Caco-2 (cell line): ENCODE measurements at regions not wholly inside any gene's neighbourhood (a gene's known extent, or its start where the extent isn't known, plus 50 kb on each side); places are given as distances from the start of the nearest gene placed in this dataset.

Experiments used
- BruUV-seq: library from RNA; stranded (reverse); fragments of 400-500 nt; replicated peaks from 2 replicates; lab custom pipeline; 2021; lab: Mats Ljungman, UMichigan
- CTCF ChIA-PET: fragments of 300-600 bp; sonication (Branson Sonifier 250); formaldehyde crosslinking; loops from one replicate; lab custom pipeline; 2022; ENCODE audit warnings: antibody characterized with exemption; lab: Charles Lee
- POLR2A ChIA-PET: fragments of 300-600 bp; sonication (Branson Sonifier 250); formaldehyde crosslinking; loops from one replicate; lab custom pipeline; 2022; ENCODE audit warnings: antibody characterized with exemption; lab: Charles Lee
- DNase-seq, 2 experiments: peaks; one replicate each; pipeline versions ENCODE4 v3.0.0 to v3.0.0-alpha.2; 2020 to 2022
- H3K27me3 ChIP-seq: replicated peaks from 2 replicates; pipeline ENCODE4 v1.6.0; 2011; ENCODE audit warnings: low read length; ENCODE audit not compliant: control insufficient read depth, insufficient read depth
- H3K36me3 ChIP-seq: 2 replicates; pipeline ENCODE4 v1.5.1; 2011; ENCODE audit warnings: low read length; ENCODE audit not compliant: control insufficient read depth, insufficient read depth
- H3K4me1 ChIP-seq: fragments of 250-450 bp; sonication (Bioruptor Pico); 2 replicates; pipeline ENCODE4 v1.5.1; 2020; ENCODE audit warnings: mild to moderate bottlenecking
- H3K4me3 ChIP-seq: 2 replicates; pipeline ENCODE4 v1.5.1; 2011; ENCODE audit warnings: low read depth, mild to moderate bottlenecking, control low read depth, low read length
- H3K9me3 ChIP-seq: fragments of 250-450 bp; sonication (Bioruptor Pico); 2 replicates; pipeline ENCODE4 v1.5.1; 2020; ENCODE audit warnings: mild to moderate bottlenecking, moderate library complexity
- H3K27ac Mint-ChIP-seq: one replicate; pipeline ENCODE4 v1.8.0; 2022; ENCODE audit warnings: mixed read lengths; ENCODE audit not compliant: unreplicated experiment
- H3K27me3 Mint-ChIP-seq: one replicate; pipeline ENCODE4 v1.8.0; 2022; ENCODE audit warnings: mixed read lengths; ENCODE audit not compliant: insufficient read depth, unreplicated experiment
- H3K36me3 Mint-ChIP-seq: one replicate; pipeline ENCODE4 v1.8.0; 2022; ENCODE audit warnings: mild to moderate bottlenecking, mixed read lengths; ENCODE audit not compliant: insufficient read depth, unreplicated experiment
- H3K4me1 Mint-ChIP-seq: one replicate; pipeline ENCODE4 v1.8.0; 2022; ENCODE audit warnings: low read depth, mixed read lengths; ENCODE audit not compliant: unreplicated experiment
- H3K4me3 Mint-ChIP-seq: one replicate; pipeline ENCODE4 v1.8.0; 2022; ENCODE audit warnings: mild to moderate bottlenecking, moderate library complexity, mixed read lengths; ENCODE audit not compliant: unreplicated experiment
- H3K9me3 Mint-ChIP-seq: one replicate; pipeline ENCODE4 v1.8.0; 2022; ENCODE audit warnings: mixed read lengths; ENCODE audit not compliant: unreplicated experiment
- intact Hi-C: fragments of 100-400 bp; cut with micrococcal nuclease; formaldehyde crosslinking; loops from one replicate; pipeline ENCODE4 v1.10.0; 2022; ENCODE audit not compliant: unreplicated experiment
- TF ChIP-seq, protein P1 (sequence below), 2 experiments: fragments of 200-600 bp in 1 of 2; IDR thresholded peaks; 1 replicate in 1 of 2; 2 replicates in 1 of 2; pipeline versions ENCODE4 v1.5.1 to v1.8.0; 2011 to 2022; ENCODE audit warnings: antibody characterized with exemption in 1 of 2, control low read depth in 1 of 2, inconsistent platforms in 1 of 2, low read depth in 1 of 2, low read length in 1 of 2, mild to moderate bottlenecking in 1 of 2, moderate library complexity in 1 of 2; ENCODE audit not compliant: insufficient read depth in 1 of 2, severe bottlenecking in 1 of 2, unreplicated experiment in 1 of 2

DNA sequence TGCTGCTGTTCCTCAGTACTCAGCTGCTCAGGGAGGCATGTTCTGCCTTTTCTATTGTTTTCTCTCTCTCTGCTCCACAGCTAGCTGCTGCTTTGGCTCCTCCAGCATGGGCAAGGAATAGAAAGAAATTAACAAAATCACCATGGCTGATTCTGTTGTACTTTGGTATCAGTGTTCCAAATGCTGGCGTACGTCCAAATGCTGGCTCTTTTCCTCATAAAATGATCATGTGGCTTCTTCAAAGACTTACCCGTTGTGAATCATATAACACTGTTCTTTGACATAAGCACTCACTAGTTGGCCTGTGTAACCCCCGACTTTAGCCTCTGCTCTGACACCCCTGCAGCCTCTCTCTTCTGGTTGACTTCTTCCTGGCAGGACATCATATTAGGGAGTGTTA lies 547.6 kb downstream of the CPS1 start:
- intact Hi-C loops, result no loop called here
- TF ChIP-seq, protein P1, sequence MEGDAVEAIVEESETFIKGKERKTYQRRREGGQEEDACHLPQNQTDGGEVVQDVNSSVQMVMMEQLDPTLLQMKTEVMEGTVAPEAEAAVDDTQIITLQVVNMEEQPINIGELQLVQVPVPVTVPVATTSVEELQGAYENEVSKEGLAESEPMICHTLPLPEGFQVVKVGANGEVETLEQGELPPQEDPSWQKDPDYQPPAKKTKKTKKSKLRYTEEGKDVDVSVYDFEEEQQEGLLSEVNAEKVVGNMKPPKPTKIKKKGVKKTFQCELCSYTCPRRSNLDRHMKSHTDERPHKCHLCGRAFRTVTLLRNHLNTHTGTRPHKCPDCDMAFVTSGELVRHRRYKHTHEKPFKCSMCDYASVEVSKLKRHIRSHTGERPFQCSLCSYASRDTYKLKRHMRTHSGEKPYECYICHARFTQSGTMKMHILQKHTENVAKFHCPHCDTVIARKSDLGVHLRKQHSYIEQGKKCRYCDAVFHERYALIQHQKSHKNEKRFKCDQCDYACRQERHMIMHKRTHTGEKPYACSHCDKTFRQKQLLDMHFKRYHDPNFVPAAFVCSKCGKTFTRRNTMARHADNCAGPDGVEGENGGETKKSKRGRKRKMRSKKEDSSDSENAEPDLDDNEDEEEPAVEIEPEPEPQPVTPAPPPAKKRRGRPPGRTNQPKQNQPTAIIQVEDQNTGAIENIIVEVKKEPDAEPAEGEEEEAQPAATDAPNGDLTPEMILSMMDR (IDR thresholded peaks at IDR 0.05; ENCODE audit: insufficient read depth in 1 of 2, low read depth in 1 of 2, low read length in 1 of 2, severe bottlenecking in 1 of 2, unreplicated experiment in 1 of 2), result no peak
- H3K36me3 ChIP-seq, result no peaks in the 10 kb centered on the region
- Mint-ChIP-seq H3K27ac (no peak overlapping the region), H3K9me3 (no peaks in the 10 kb centered on the region), H3K36me3 (no peaks in the 10 kb centered on the region), H3K4me3 (no peak overlapping the region), H3K4me1 (no peaks in the 10 kb centered on the region), H3K27me3 (peaks cover 7% of the 10 kb centered on the region)
- DNase-seq, result no peak
- BruUV-seq, result no TSS peak
- no peaks in the 10 kb centered on the region for H3K9me3 ChIP-seq
- H3K27me3 ChIP-seq, result no peaks in the 10 kb centered on the region
- CTCF ChIA-PET, result no interaction called here
- no peak overlapping the region for H3K4me3 ChIP-seq
- POLR2A ChIA-PET, result no interaction called here
- no peaks in the 10 kb centered on the region for H3K4me1 ChIP-seq

DNA sequence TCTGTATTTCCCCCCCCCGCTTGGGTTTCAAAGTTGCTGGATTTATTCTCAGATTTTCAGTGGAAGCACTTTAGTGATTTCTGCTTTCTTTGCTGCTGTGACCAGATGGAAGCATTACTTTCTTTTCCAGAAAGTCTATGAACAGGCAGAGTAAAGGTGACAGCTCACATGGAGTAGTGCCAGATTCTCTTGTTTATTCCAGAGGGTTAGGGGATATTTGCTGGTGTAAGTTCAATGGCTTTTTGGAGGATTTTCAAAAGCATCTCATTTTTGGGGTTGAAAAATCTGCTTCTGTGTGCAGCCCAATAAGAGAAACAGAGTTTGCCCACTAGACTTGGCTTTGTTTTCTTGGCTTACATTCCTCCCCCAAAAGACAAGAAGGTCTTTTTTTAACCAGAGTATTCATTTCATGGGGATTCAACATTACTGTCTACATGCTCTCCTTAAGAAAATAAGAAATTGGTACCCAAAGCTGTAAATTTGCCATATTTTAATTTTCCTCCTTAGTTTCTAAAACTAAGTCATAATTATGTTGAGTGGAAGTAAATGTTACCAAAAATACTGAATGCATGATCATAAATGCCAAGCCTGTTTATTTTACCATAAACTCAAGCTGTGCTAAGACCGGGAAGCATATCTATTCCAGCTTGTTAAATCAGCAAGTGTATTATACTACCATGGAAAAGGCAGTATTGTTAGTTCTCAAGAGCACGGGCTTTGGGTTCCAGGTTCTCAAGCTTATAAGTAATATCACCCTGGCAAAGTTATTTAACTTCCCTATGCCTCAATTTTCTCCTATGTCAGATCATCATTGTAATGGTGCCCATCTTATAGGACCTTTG lies 557.2 kb downstream of the CPS1 start:
- TF ChIP-seq, protein P1 (IDR thresholded peaks at IDR 0.05; ENCODE audit: insufficient read depth in 1 of 2, low read depth in 1 of 2, low read length in 1 of 2, severe bottlenecking in 1 of 2, unreplicated experiment in 1 of 2), result no peak
- Mint-ChIP-seq H3K4me1 (no peaks in the 10 kb centered on the region), H3K36me3 (no peaks in the 10 kb centered on the region), H3K27me3 (no peaks in the 10 kb centered on the region), H3K27ac (no peak overlapping the region), H3K9me3 (no peaks in the 10 kb centered on the region), H3K4me3 (no peak overlapping the region)
- ChIA-PET POLR2A (no interaction called here), CTCF (no interaction called here)
- intact Hi-C loops, result no loop called here
- H3K4me1 ChIP-seq, result no peaks in the 10 kb centered on the region
- BruUV-seq, result no TSS peak
- H3K4me3 ChIP-seq, result no peak overlapping the region
- DNase-seq, result no peak
- no peaks in the 10 kb centered on the region for H3K36me3 ChIP-seq
- H3K27me3 ChIP-seq, result no peaks in the 10 kb centered on the region
- H3K9me3 ChIP-seq, result no peaks in the 10 kb centered on the region

DNA sequence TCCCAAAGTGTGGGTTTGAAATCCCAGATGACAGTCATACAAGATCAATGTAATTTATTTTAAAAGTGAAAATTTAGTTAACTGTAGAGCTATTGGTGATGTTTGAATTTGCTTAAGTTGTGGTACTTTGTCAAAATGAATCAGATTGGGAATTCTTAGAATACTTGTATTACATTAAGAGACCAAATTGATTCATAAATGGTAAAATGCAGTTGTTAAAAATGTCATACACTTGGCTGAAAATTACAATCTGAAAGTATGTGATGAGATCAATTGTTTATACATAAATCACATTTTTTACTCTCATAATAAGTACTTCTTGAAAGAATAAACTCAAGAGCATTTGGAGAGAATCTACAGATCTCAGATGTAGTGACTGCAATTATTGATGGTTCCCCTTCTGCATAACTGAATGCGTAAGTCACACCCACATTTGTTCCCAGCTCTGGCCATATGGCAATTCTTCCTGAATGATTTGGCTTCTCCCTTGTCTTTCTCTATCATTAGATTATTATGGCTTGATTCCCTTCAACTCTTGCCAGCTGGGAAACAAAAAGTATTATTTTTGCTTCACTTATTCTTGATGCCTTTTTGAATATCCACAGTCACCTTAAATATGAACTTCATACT lies 558.5 kb downstream of the CPS1 start:
- no peaks in the 10 kb centered on the region for H3K4me1 ChIP-seq
- Mint-ChIP-seq H3K9me3 (no peaks in the 10 kb centered on the region), H3K4me3 (no peak overlapping the region), H3K27ac (no peak overlapping the region), H3K36me3 (no peaks in the 10 kb centered on the region), H3K27me3 (peaks cover under 1% of the 10 kb centered on the region), H3K4me1 (no peaks in the 10 kb centered on the region)
- TF ChIP-seq, protein P1 (IDR thresholded peaks at IDR 0.05; ENCODE audit: insufficient read depth in 1 of 2, low read depth in 1 of 2, low read length in 1 of 2, severe bottlenecking in 1 of 2, unreplicated experiment in 1 of 2), result no peak
- H3K36me3 ChIP-seq, result no peaks in the 10 kb centered on the region
- no TSS peak for BruUV-seq
- intact Hi-C loops, result no loop called here
- H3K9me3 ChIP-seq, result no peaks in the 10 kb centered on the region
- H3K4me3 ChIP-seq, result no peak overlapping the region
- CTCF ChIA-PET, result interaction anchor here (0.5 kb wide), 1 partner anchor 73 kb away, joined by 3 read pairs; no protein-coding TSS in a partner anchor
- no peak for DNase-seq
- no peaks in the 10 kb centered on the region for H3K27me3 ChIP-seq
- POLR2A ChIA-PET, result no interaction called here
